ENCODE measurements at regions not wholly inside any gene's neighbourhood (a gene's known extent, or its start where the extent isn't known, plus 50 kb on each side); places are given as distances from the start of the nearest gene placed in this dataset.
"Not testable (repeated sequence)": the region's sequence is repeated elsewhere in the genome, so short reads cannot be mapped to it uniquely, and the experiment has no call there.

DNA sequence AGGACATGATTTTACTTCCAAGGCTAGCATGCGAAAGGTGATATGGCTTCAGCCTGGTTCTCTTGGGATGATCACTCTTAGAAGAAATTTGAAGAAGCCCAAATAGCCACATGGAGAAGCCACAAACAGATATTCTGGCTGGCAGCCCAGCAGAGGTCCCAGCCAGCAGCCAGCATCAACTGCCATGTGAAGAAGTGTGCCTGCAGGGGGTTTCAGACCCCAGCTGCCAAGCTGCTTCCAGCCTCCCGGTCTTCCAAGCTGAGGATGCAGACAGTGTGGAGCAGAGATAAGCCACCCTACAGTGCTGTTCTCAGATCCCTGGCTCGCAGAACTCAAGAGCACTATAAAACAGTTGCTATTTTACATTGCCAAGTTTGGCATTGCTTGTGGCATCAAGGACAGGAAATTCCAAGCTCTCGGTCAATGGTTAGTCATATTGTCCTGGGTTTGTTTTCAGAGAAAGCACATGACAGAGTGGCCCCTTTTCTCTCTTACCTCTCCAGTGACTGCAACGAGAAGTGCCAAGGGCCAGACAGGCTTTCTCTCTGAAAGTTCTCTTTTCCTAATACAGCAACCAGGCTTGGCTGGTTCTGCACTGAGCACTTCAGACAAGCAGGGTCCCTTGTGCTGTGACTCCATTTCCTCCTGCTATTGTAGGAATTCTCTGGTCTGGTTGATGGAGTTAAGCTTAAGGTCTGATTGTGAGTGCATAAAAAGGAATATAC, 223.7 kb downstream of the ANKRD30B start:
- Histone ChIP-seq H3K4me1 (no peaks in the 10 kb centered on the region), H3K4me3 (no peak overlapping the region), H3K27me3 (no peaks in the 10 kb centered on the region), H3K27ac (no peak overlapping the region), H3K9me3 (no peaks in the 10 kb centered on the region), H3K36me3 (no peaks in the 10 kb centered on the region)
- in situ Hi-C loops (cut with MboI; ENCODE audit: low pct_ligation_motif_present in 1 of 4, low pct_unique_long_range_greater_than_20kb in 1 of 4, low sequenced_read_pairs in 3 of 4) (no loop called here), intact Hi-C loops (cut with DNase I; ENCODE audit: low total_unique reads) (no loop called here)
- 40 to 73% methylated on average over 1 to 5 of the region's 5 CpGs for WGBS, 2 donors (ENCODE audit: low coverage in 1 of 2)
- TF ChIP-seq, protein P1, sequence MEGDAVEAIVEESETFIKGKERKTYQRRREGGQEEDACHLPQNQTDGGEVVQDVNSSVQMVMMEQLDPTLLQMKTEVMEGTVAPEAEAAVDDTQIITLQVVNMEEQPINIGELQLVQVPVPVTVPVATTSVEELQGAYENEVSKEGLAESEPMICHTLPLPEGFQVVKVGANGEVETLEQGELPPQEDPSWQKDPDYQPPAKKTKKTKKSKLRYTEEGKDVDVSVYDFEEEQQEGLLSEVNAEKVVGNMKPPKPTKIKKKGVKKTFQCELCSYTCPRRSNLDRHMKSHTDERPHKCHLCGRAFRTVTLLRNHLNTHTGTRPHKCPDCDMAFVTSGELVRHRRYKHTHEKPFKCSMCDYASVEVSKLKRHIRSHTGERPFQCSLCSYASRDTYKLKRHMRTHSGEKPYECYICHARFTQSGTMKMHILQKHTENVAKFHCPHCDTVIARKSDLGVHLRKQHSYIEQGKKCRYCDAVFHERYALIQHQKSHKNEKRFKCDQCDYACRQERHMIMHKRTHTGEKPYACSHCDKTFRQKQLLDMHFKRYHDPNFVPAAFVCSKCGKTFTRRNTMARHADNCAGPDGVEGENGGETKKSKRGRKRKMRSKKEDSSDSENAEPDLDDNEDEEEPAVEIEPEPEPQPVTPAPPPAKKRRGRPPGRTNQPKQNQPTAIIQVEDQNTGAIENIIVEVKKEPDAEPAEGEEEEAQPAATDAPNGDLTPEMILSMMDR (IDR thresholded peaks at IDR 0.05), result no peak
- TF ChIP-seq POLR2A (IDR thresholded peaks at IDR 0.05) (no peak), EP300 (IDR thresholded peaks at IDR 0.05; ENCODE audit: low read depth) (no peak), POLR2AphosphoS5 (IDR thresholded peaks at IDR 0.05) (no peak)
- DNase-seq, result no peak

DNA sequence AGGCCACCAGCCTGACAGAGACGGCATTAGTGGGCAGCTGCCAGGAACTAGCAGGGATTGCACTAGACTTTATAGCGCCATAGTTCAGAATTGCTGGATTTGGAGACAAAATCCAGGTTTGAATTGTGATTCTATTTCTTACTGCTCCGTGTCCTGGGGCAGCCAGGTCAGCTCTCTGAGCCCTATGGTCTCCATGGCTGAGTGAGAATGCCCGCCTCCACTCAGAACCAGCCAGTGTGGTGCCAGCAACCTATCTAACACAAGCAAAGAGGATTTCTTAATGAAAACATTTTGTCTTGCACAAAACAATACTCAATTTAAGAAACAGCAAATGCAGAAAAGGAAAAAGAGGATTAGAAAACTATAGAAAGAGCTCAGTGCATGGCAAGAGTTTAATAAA, 225.4 kb downstream of the ANKRD30B start:
- H3K9me3 ChIP-seq; H3K4me3 ChIP-seq; intact Hi-C loops (cut with DNase I; ENCODE audit: low total_unique reads); DNase-seq; in situ Hi-C loops (cut with MboI; ENCODE audit: low pct_ligation_motif_present in 1 of 4, low pct_unique_long_range_greater_than_20kb in 1 of 4, low sequenced_read_pairs in 3 of 4); H3K27me3 ChIP-seq; H3K27ac ChIP-seq; H3K36me3 ChIP-seq; H3K4me1 ChIP-seq: not testable (repeated sequence)
- 79% methylated on average over 4 of the region's 4 CpGs; no CpG with 5 or more reads in 1 of the 2 donors for WGBS, 2 donors (ENCODE audit: low coverage in 1 of 2)

DNA sequence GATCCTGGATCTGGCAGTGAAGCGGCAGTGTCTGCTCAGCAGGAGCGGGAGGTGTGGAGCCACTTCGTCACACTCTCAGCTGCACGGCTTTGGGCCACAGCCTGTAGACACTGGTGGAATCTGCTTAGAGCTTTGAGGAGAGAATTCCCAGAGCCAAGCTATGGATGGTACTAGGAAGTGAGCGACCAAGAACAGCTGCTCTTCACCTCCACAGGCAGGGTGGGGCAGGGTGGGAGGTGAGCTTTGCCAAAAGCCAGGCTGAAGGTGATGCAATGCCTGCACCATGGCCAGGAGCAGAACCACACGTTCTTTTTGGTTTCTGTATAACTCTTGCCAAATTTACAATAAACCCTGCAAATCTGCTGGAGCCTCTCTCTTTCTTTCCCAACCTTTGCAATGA, 226.1 kb downstream of the ANKRD30B start:
- H3K4me1 ChIP-seq, result no peaks in the 10 kb centered on the region
- no peak overlapping the region for H3K27ac ChIP-seq
- 57 to 76% methylated on average over 2 to 6 of the region's 6 CpGs for WGBS, 2 donors (ENCODE audit: low coverage in 1 of 2)
- DNase-seq, result no peak
- TF ChIP-seq, protein P1 (IDR thresholded peaks at IDR 0.05), result no peak
- TF ChIP-seq EP300 (IDR thresholded peaks at IDR 0.05; ENCODE audit: low read depth) (no peak), POLR2A (IDR thresholded peaks at IDR 0.05) (no peak), POLR2AphosphoS5 (IDR thresholded peaks at IDR 0.05) (no peak)
- H3K36me3 ChIP-seq, result no peaks in the 10 kb centered on the region
- H3K4me3 ChIP-seq, result no peak overlapping the region
- in situ Hi-C loops (cut with MboI; ENCODE audit: low pct_ligation_motif_present in 1 of 4, low pct_unique_long_range_greater_than_20kb in 1 of 4, low sequenced_read_pairs in 3 of 4) (no loop called here), intact Hi-C loops (cut with DNase I; ENCODE audit: low total_unique reads) (no loop called here)
- no peaks in the 10 kb centered on the region for H3K27me3 ChIP-seq
- H3K9me3 ChIP-seq, result no peaks in the 10 kb centered on the region

DNA sequence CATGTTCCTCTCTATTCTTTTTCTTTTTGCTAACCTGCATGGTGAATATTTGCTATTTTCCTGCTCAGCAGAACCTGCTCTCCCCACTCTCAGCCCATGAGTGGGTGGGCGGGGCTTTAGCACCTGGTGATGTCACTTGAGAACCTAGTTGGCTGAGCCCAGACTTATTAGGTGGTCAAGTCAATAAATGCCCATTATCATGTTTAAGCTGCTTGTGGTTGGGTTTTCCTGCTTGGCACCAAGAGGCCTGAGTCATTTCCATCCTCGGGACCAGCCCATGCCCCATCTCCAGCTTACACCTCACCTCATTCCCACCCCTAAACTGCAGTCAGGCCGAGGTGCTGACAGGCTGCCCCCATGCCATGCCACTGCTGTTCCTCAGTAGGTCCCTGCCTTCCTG, 226.6 kb downstream of the ANKRD30B start:
- no peaks in the 10 kb centered on the region for H3K9me3 ChIP-seq
- no peak overlapping the region for H3K27ac ChIP-seq
- WGBS, 2 donors (ENCODE audit: low coverage in 1 of 2), result 40 to 45% methylated on average over 1 to 3 of the region's 3 CpGs
- H3K36me3 ChIP-seq, result no peaks in the 10 kb centered on the region
- in situ Hi-C loops (cut with MboI; ENCODE audit: low pct_ligation_motif_present in 1 of 4, low pct_unique_long_range_greater_than_20kb in 1 of 4, low sequenced_read_pairs in 3 of 4), result no loop called here
- no peaks in the 10 kb centered on the region for H3K27me3 ChIP-seq
- no peaks in the 10 kb centered on the region for H3K4me1 ChIP-seq
- no peak overlapping the region for H3K4me3 ChIP-seq
- intact Hi-C loops (cut with DNase I; ENCODE audit: low total_unique reads), result no loop called here
- no peak for DNase-seq
- TF ChIP-seq POLR2A (IDR thresholded peaks at IDR 0.05) (no peak), POLR2AphosphoS5 (IDR thresholded peaks at IDR 0.05) (no peak), EP300 (IDR thresholded peaks at IDR 0.05; ENCODE audit: low read depth) (no peak)
- TF ChIP-seq, protein P1 (IDR thresholded peaks at IDR 0.05), result no peak

DNA sequence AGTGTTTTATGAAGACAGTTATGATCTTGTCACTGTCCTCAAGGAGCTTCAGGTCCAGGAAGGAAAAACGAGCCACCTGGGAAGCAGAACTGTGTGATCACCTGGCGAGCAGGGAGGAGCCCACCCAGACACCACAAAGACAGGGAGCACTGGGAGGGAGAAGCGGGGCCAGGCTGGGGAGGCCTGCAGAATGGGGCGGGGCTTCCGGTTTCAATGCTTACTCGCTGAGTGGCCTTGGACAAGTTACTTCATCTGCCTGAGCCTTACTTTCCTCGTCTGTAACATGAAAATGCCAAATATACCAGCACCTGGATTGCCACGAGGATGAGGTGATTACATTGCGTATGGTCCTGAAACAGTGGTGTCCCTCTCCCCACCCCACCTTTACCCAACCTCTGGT, 227.5 kb downstream of the ANKRD30B start:
- DNase-seq, result no peak
- Histone ChIP-seq H3K27ac (no peak overlapping the region), H3K27me3 (no peaks in the 10 kb centered on the region), H3K36me3 (no peaks in the 10 kb centered on the region), H3K4me1 (no peaks in the 10 kb centered on the region), H3K4me3 (no peak overlapping the region), H3K9me3 (no peaks in the 10 kb centered on the region)
- intact Hi-C loops (cut with DNase I; ENCODE audit: low total_unique reads) (no loop called here), in situ Hi-C loops (cut with MboI; ENCODE audit: low pct_ligation_motif_present in 1 of 4, low pct_unique_long_range_greater_than_20kb in 1 of 4, low sequenced_read_pairs in 3 of 4) (no loop called here)
- 80 to 81% methylated on average over 2 to 9 of the region's 9 CpGs for WGBS, 2 donors (ENCODE audit: low coverage in 1 of 2)
- TF ChIP-seq POLR2A (IDR thresholded peaks at IDR 0.05), result no peak
- TF ChIP-seq, protein P1 (IDR thresholded peaks at IDR 0.05), result no peak
- TF ChIP-seq EP300 (IDR thresholded peaks at IDR 0.05; ENCODE audit: low read depth), result no peak
- no peak for TF ChIP-seq POLR2AphosphoS5 (IDR thresholded peaks at IDR 0.05)
